Tibial nerve (tissue), 4 donors: ENCODE measurements at regions not wholly inside any gene's neighbourhood (a gene's known extent, or its start where the extent isn't known, plus 50 kb on each side); places are given as distances from the start of the nearest gene placed in this dataset.

ENCODE experiments used
- DNase-seq, 2 donors: peaks; one replicate each; pipeline ENCODE4 v3.0.0-alpha.2; 2019; ENCODE audit warnings: low spot score in 2 of 2
- H3K27ac ChIP-seq, 4 donors: fragments of 200-600 bp; sonication (generic) in 3 of 4; one replicate each; pipeline ENCODE4 v1.5.1; 2017 to 2019; ENCODE audit warnings: mild to moderate bottlenecking in 1 of 4
- H3K27me3 ChIP-seq, 2 donors: fragments of 200-600 bp; sonication (generic) in 1 of 2; one replicate each; pipeline versions ENCODE4 v1.5.1 to v1.6.0; 2017 to 2019
- H3K36me3 ChIP-seq, 3 donors: fragments of 200-600 bp; sonication (generic); one replicate each; pipeline ENCODE4 v1.5.1; 2018 to 2019
- H3K4me1 ChIP-seq, 4 donors: fragments of 200-600 bp; sonication (generic) in 3 of 4; one replicate each; pipeline ENCODE4 v1.5.1; 2017 to 2019
- H3K4me3 ChIP-seq, 4 donors: fragments of 200-600 bp; sonication (generic) in 3 of 4; one replicate each; pipeline ENCODE4 v1.5.1; 2017 to 2019; ENCODE audit warnings: mild to moderate bottlenecking in 1 of 4, moderate library complexity in 1 of 4
- H3K9me3 ChIP-seq, 4 donors: fragments of 200-600 bp; sonication (generic) in 3 of 4; one replicate each; pipeline ENCODE4 v1.5.1; 2017 to 2019
- CTCF ChIP-seq, 5 experiments: fragments of 200-600 bp in 3 of 5; fragments of 450-650 bp in 2 of 5; sonication (generic) in 3 of 5; IDR thresholded peaks; one replicate each; pipeline ENCODE4 v1.5.1; 2016 to 2019; ENCODE audit warnings: antibody characterized with exemption in 5 of 5, mild to moderate bottlenecking in 3 of 5, moderate library complexity in 2 of 5
- EP300 ChIP-seq, 2 donors: sonication (generic); formaldehyde crosslinking; IDR thresholded peaks; one replicate each; pipeline ENCODE4 v1.6.1; 2017; ENCODE audit warnings: antibody characterized with exemption in 2 of 2, mild to moderate bottlenecking in 1 of 2
- POLR2A ChIP-seq, 2 donors: fragments of 450-650 bp; IDR thresholded peaks; one replicate each; pipeline ENCODE4 v1.6.1; 2017; ENCODE audit warnings: antibody characterized with exemption in 2 of 2, mild to moderate bottlenecking in 2 of 2, moderate library complexity in 2 of 2
- WGBS, 2 donors: methylation state at CpG; one replicate each; pipeline ENCODE4 v1.1.5; 2018; 5-methylcytosine and 5-hydroxymethylcytosine counted together

- no peak overlapping the region for H3K27ac ChIP-seq
- H3K36me3 ChIP-seq: no peaks in the 10 kb centered on the region
- peaks cover 0 to 14% (median 0%) of the 10 kb centered on the region in 4 donors for H3K9me3 ChIP-seq
- TF ChIP-seq CTCF (IDR thresholded peaks at IDR 0.05) (no peak), POLR2A (IDR thresholded peaks at IDR 0.05) (no peak), EP300 (IDR thresholded peaks at IDR 0.05) (no peak)
- H3K4me3 ChIP-seq: no peak overlapping the region
- WGBS, 2 donors: 95 to 97% methylated on average over 2 of the region's 2 CpGs
- no peak for DNase-seq
- H3K4me1 ChIP-seq: no peaks in the 10 kb centered on the region
- no peaks in the 10 kb centered on the region for H3K27me3 ChIP-seq
These were observed 774.6 kb upstream of the RAG2 start for GRCh38 chr11:37372667-37373066.

DNA sequence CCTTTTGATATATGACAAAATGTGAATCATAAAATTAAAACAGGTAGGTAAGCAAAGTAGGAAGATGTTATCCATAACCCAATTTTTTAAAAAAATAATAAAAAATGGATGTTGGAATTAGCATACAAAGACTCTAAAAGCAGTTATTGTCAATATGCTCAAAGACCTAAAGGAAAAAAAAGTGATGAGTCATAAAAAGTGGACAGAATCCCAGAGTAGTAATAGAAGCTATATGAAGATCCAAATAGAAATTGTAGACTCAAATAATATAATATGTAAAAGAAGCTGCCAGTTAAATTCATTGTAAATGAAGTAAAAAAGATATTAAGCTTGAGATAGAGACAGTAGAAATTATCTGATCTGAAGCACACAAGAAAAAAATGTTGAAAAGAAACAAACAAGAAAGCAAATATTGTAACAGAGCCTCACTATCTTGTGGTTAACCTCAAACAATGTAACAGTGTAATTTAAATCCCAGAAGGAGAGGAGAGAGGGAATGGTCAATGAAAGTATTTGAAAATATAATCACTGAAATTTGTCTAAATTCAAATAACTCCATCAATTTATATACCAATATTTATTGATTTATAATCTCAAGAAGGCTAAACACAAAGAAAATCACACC is 773.4 kb upstream of the RAG2 start:
- peaks cover 0 to 3% (median 0%) of the 10 kb centered on the region in 4 donors for H3K9me3 ChIP-seq
- no peaks in the 10 kb centered on the region for H3K4me1 ChIP-seq
- no peaks in the 10 kb centered on the region for H3K27me3 ChIP-seq
- no peak overlapping the region for H3K27ac ChIP-seq
- no peaks in the 10 kb centered on the region for H3K36me3 ChIP-seq
- TF ChIP-seq POLR2A (IDR thresholded peaks at IDR 0.05) (no peak), CTCF (IDR thresholded peaks at IDR 0.05) (no peak), EP300 (IDR thresholded peaks at IDR 0.05) (no peak)
- no peak for DNase-seq
- H3K4me3 ChIP-seq: no peak overlapping the region

DNA sequence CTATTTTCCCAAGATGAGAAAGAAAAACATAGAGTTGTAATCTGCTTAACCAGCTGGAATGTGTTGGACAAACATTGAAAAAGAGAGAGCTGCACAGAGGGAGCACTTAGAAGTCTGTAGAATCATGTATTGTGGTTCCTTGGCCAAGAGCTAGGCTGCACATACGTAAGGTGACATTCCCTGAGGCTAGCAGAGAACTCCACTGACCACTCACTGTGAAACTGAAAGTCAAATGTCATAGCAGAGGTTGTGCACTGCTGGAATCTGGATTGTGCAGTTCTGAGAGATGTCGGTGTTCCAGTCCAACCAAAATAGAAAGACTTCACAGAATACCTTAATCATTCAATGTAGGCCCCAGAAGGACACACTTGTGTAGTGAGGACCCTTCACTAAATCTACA is 772.8 kb upstream of the RAG2 start:
- TF ChIP-seq CTCF (IDR thresholded peaks at IDR 0.05) (no peak), POLR2A (IDR thresholded peaks at IDR 0.05) (no peak)
- Histone ChIP-seq H3K4me1 (no peaks in the 10 kb centered on the region), H3K4me3 (no peak overlapping the region), H3K27me3 (no peaks in the 10 kb centered on the region), H3K9me3 (no peaks in the 10 kb centered on the region), H3K36me3 (no peaks in the 10 kb centered on the region), H3K27ac (no peak overlapping the region)
- 51 to 52% methylated on average over 2 of the region's 2 CpGs for WGBS, 2 donors
- no peak for DNase-seq

DNA sequence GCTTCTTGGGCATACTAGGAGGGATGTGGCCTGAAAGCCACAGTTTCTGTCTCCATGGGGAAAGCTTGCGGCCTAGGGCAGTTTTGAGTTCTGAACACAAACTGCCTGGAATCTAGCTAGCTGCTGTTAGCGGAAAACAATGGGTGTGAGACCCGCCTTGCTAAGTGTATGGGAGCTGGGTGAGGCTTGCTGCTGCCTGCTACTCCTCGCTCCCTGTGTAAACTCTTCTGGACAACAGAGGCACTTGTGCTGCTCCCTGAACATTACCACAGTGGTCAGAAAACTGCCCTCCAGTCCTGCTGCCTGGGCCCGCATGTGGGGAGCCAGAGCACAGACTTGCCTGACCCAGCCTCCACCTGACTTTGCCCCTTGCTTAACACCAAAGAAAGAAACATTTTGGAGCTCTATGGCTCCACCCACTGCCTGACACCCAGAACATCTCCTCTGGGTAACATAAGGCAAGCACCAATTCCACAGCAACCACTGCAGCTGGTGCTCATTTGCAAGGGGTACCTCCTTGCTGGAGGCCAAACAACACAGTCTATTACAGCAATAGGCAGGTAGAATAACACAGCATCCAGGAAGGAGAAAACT is 766.3 kb upstream of the RAG2 start:
- WGBS, 2 donors: 83 to 90% methylated on average over 5 of the region's 5 CpGs
- H3K36me3 ChIP-seq: no peaks in the 10 kb centered on the region
- TF ChIP-seq CTCF (IDR thresholded peaks at IDR 0.05) (no peak), EP300 (IDR thresholded peaks at IDR 0.05) (no peak)
- H3K27ac ChIP-seq: no peak overlapping the region
- H3K4me1 ChIP-seq: no peaks in the 10 kb centered on the region
- DNase-seq: no peak
- H3K9me3 ChIP-seq: peaks cover 0 to 19% (median 4%) of the 10 kb centered on the region in 4 donors
- H3K4me3 ChIP-seq: no peak overlapping the region
- no peaks in the 10 kb centered on the region for H3K27me3 ChIP-seq

GRCh38 chr11:37353192-37353591 is 755.2 kb upstream of the RAG2 start:
- H3K36me3 ChIP-seq: no peaks in the 10 kb centered on the region
- no peaks in the 10 kb centered on the region for H3K4me1 ChIP-seq
- TF ChIP-seq POLR2A (IDR thresholded peaks at IDR 0.05) (no peak), EP300 (IDR thresholded peaks at IDR 0.05) (no peak), CTCF (IDR thresholded peaks at IDR 0.05) (no peak)
- DNase-seq: no peak
- 70 to 76% methylated on average over 2 of the region's 2 CpGs for WGBS, 2 donors
- H3K9me3 ChIP-seq: no peaks in the 10 kb centered on the region
- no peak overlapping the region for H3K27ac ChIP-seq
- H3K4me3 ChIP-seq: no peak overlapping the region
- no peaks in the 10 kb centered on the region for H3K27me3 ChIP-seq
